Activated T-helper 17 cell treated with anti-CD3 and anti-CD28 coated beads, Interleukin-2, amount 50 U/mL, for 72 hours (primary cell): ENCODE measurements at regions not wholly inside any gene's neighbourhood (a gene's known extent, or its start where the extent isn't known, plus 50 kb on each side); places are given as distances from the start of the nearest gene placed in this dataset.

Experiments
- ATAC-seq: fragments of 150-1000 bp; cut with Tn5 transposase; replicated peaks from 2 replicates; pipeline ENCODE4 v1.10.0; 2021; ENCODE audit warnings: mild to moderate bottlenecking, moderate library complexity
- H3K27ac Mint-ChIP-seq: one replicate; pipeline ENCODE4 v1.8.0; 2022; ENCODE audit warnings: mixed read lengths
- H3K27me3 Mint-ChIP-seq: one replicate; pipeline ENCODE4 v1.8.0; 2022; ENCODE audit warnings: mixed read lengths
- H3K36me3 Mint-ChIP-seq: one replicate; pipeline ENCODE4 v1.8.0; 2022; ENCODE audit warnings: low read depth, mild to moderate bottlenecking, mixed read lengths
- H3K4me1 Mint-ChIP-seq: one replicate; pipeline ENCODE4 v1.8.0; 2022; ENCODE audit warnings: mixed read lengths
- H3K4me3 Mint-ChIP-seq: one replicate; pipeline ENCODE4 v1.8.0; 2022; ENCODE audit warnings: mild to moderate bottlenecking, mixed read lengths
- H3K9me3 Mint-ChIP-seq: one replicate; pipeline ENCODE4 v1.8.0; 2022; ENCODE audit warnings: mixed read lengths

- Mint-ChIP-seq H3K36me3 (no peaks in the 10 kb centered on the region), H3K4me3 (no peak overlapping the region), H3K9me3 (no peaks in the 10 kb centered on the region), H3K27ac (no peak overlapping the region), H3K4me1 (no peaks in the 10 kb centered on the region), H3K27me3 (peaks cover 23% of the 10 kb centered on the region)
- ATAC-seq = no peak
These were observed 257.5 kb downstream of the DIRAS2 start for GRCh38 chr9:90385146-90385545.

- H3K9me3 Mint-ChIP-seq = no peaks in the 10 kb centered on the region
- peaks cover 17% of the 10 kb centered on the region for H3K27me3 Mint-ChIP-seq
- H3K4me1 Mint-ChIP-seq = no peaks in the 10 kb centered on the region
- H3K4me3 Mint-ChIP-seq = no peak overlapping the region
- no peak for ATAC-seq
- H3K36me3 Mint-ChIP-seq = no peaks in the 10 kb centered on the region
- no peak overlapping the region for H3K27ac Mint-ChIP-seq
These were observed 249.1 kb downstream of the DIRAS2 start for GRCh38 chr9:90393365-90394152.

- no peak for ATAC-seq
- H3K4me1 Mint-ChIP-seq = no peaks in the 10 kb centered on the region
These were observed 247.8 kb downstream of the DIRAS2 start for GRCh38 chr9:90394871-90395270.

GRCh38 chr9:90400091-90400490 is 242.5 kb downstream of the DIRAS2 start:
- no peaks in the 10 kb centered on the region for H3K36me3 Mint-ChIP-seq
- H3K9me3 Mint-ChIP-seq = no peaks in the 10 kb centered on the region
- no peaks in the 10 kb centered on the region for H3K4me1 Mint-ChIP-seq
- no peak overlapping the region for H3K4me3 Mint-ChIP-seq
- H3K27me3 Mint-ChIP-seq = peaks cover 27% of the 10 kb centered on the region
- no peak overlapping the region for H3K27ac Mint-ChIP-seq
- no peak for ATAC-seq

More at GRCh38 chr9:90394871-90395270, 247.8 kb downstream of the DIRAS2 start:
- Mint-ChIP-seq H3K4me3 (no peak overlapping the region), H3K9me3 (no peaks in the 10 kb centered on the region), H3K27ac (no peak overlapping the region), H3K27me3 (peaks cover 23% of the 10 kb centered on the region), H3K36me3 (no peaks in the 10 kb centered on the region)

- no peak for ATAC-seq
- H3K27ac Mint-ChIP-seq = no peak overlapping the region
- no peaks in the 10 kb centered on the region for H3K4me1 Mint-ChIP-seq
- H3K36me3 Mint-ChIP-seq = no peaks in the 10 kb centered on the region
- no peak overlapping the region for H3K4me3 Mint-ChIP-seq
- peaks cover 10% of the 10 kb centered on the region for H3K9me3 Mint-ChIP-seq
- H3K27me3 Mint-ChIP-seq = peaks cover 4% of the 10 kb centered on the region
These were observed 234.0 kb downstream of the DIRAS2 start for GRCh38 chr9:90408659-90409058.

GRCh38 chr9:90419221-90419851 is 223.3 kb downstream of the DIRAS2 start:
- H3K9me3 Mint-ChIP-seq = no peaks in the 10 kb centered on the region
- no peak overlapping the region for H3K27ac Mint-ChIP-seq
- H3K4me3 Mint-ChIP-seq = no peak overlapping the region
- no peaks in the 10 kb centered on the region for H3K4me1 Mint-ChIP-seq
- ATAC-seq = no peak
- H3K27me3 Mint-ChIP-seq = peaks cover 5% of the 10 kb centered on the region
- H3K36me3 Mint-ChIP-seq = no peaks in the 10 kb centered on the region

- H3K36me3 Mint-ChIP-seq = no peaks in the 10 kb centered on the region
- H3K27me3 Mint-ChIP-seq = peaks cover 6% of the 10 kb centered on the region
- ATAC-seq = no peak
- H3K27ac Mint-ChIP-seq = no peak overlapping the region
- H3K9me3 Mint-ChIP-seq = no peaks in the 10 kb centered on the region
- no peak overlapping the region for H3K4me3 Mint-ChIP-seq
- no peaks in the 10 kb centered on the region for H3K4me1 Mint-ChIP-seq
These were observed 222.4 kb downstream of the DIRAS2 start for GRCh38 chr9:90420211-90420610.

- Mint-ChIP-seq H3K36me3 (no peaks in the 10 kb centered on the region), H3K9me3 (no peaks in the 10 kb centered on the region), H3K4me1 (no peaks in the 10 kb centered on the region), H3K4me3 (no peak overlapping the region), H3K27ac (no peak overlapping the region), H3K27me3 (peaks cover 9% of the 10 kb centered on the region)
- no peak for ATAC-seq
These were observed 221.7 kb downstream of the DIRAS2 start for GRCh38 chr9:90420768-90421513.

GRCh38 chr9:90421786-90422185 is 220.8 kb downstream of the DIRAS2 start:
- H3K36me3 Mint-ChIP-seq = no peaks in the 10 kb centered on the region
- H3K4me1 Mint-ChIP-seq = no peaks in the 10 kb centered on the region
- no peaks in the 10 kb centered on the region for H3K9me3 Mint-ChIP-seq
- H3K4me3 Mint-ChIP-seq = no peak overlapping the region
- no peak overlapping the region for H3K27ac Mint-ChIP-seq
- H3K27me3 Mint-ChIP-seq = peaks cover 9% of the 10 kb centered on the region
- no peak for ATAC-seq

GRCh38 chr9:90423661-90424193 is 218.9 kb downstream of the DIRAS2 start:
- peaks cover 9% of the 10 kb centered on the region for H3K27me3 Mint-ChIP-seq
- H3K27ac Mint-ChIP-seq = no peak overlapping the region
- H3K9me3 Mint-ChIP-seq = no peaks in the 10 kb centered on the region
- ATAC-seq = no peak
- H3K36me3 Mint-ChIP-seq = no peaks in the 10 kb centered on the region
- H3K4me1 Mint-ChIP-seq = no peaks in the 10 kb centered on the region
- H3K4me3 Mint-ChIP-seq = no peak overlapping the region

- no peaks in the 10 kb centered on the region for H3K4me1 Mint-ChIP-seq
- peaks cover 13% of the 10 kb centered on the region for H3K27me3 Mint-ChIP-seq
- no peak for ATAC-seq
- H3K27ac Mint-ChIP-seq = no peak overlapping the region
- H3K36me3 Mint-ChIP-seq = no peaks in the 10 kb centered on the region
- H3K9me3 Mint-ChIP-seq = no peaks in the 10 kb centered on the region
- no peak overlapping the region for H3K4me3 Mint-ChIP-seq
These were observed 214.1 kb downstream of the DIRAS2 start for GRCh38 chr9:90428517-90428916.

- Mint-ChIP-seq H3K4me1 (no peaks in the 10 kb centered on the region), H3K27ac (no peak overlapping the region), H3K4me3 (no peak overlapping the region), H3K27me3 (peaks cover 24% of the 10 kb centered on the region), H3K36me3 (no peaks in the 10 kb centered on the region), H3K9me3 (no peaks in the 10 kb centered on the region)
- ATAC-seq = no peak
These were observed 209.7 kb downstream of the DIRAS2 start for GRCh38 chr9:90432951-90433350.

- H3K4me1 Mint-ChIP-seq = no peaks in the 10 kb centered on the region
- H3K9me3 Mint-ChIP-seq = no peaks in the 10 kb centered on the region
- no peak for ATAC-seq
- no peaks in the 10 kb centered on the region for H3K36me3 Mint-ChIP-seq
- peaks cover 24% of the 10 kb centered on the region for H3K27me3 Mint-ChIP-seq
- H3K27ac Mint-ChIP-seq = no peak overlapping the region
- H3K4me3 Mint-ChIP-seq = no peak overlapping the region
These were observed 209.2 kb downstream of the DIRAS2 start for GRCh38 chr9:90433398-90433941.

- no peaks in the 10 kb centered on the region for H3K36me3 Mint-ChIP-seq
- H3K9me3 Mint-ChIP-seq = peaks cover 8% of the 10 kb centered on the region
- no peak overlapping the region for H3K4me3 Mint-ChIP-seq
- no peaks in the 10 kb centered on the region for H3K4me1 Mint-ChIP-seq
- no peak overlapping the region for H3K27ac Mint-ChIP-seq
- peaks cover 32% of the 10 kb centered on the region for H3K27me3 Mint-ChIP-seq
- ATAC-seq = no peak
These were observed 200.8 kb downstream of the DIRAS2 start for GRCh38 chr9:90441814-90442213.
